Panc1 (cell line): ENCODE measurements at regions not wholly inside any gene's neighbourhood (a gene's known extent, or its start where the extent isn't known, plus 50 kb on each side); places are given as distances from the start of the nearest gene placed in this dataset.

Experiments
- ATAC-seq: fragments of 200-7000 bp; cut with Tn5 transposase; 2 replicates; pipeline ENCODE4 v1.9.1; 2020; ENCODE audit warnings: mild to moderate bottlenecking, moderate library complexity
- BruUV-seq: library from RNA; stranded (reverse); fragments of 400-500 nt; replicated peaks from 2 replicates; lab custom pipeline; 2021; lab: Mats Ljungman, UMichigan
- CTCF ChIA-PET: fragments of 300-600 bp; sonication (Branson Sonifier 250); formaldehyde crosslinking; loops from one replicate; lab custom pipeline; 2022; ENCODE audit warnings: antibody characterized with exemption; lab: Charles Lee
- POLR2A ChIA-PET: fragments of 300-600 bp; sonication (Branson Sonifier 250); formaldehyde crosslinking; loops from one replicate; lab custom pipeline; 2022; ENCODE audit warnings: antibody characterized with exemption; lab: Charles Lee
- DNase-seq: peaks from one replicate; pipeline ENCODE4 v3.0.0-alpha.2; 2010; ENCODE audit warnings: low read depth, low spot score
- H3K27ac ChIP-seq: 2 replicates; pipeline ENCODE4 v1.5.1; 2011; ENCODE audit warnings: mild to moderate bottlenecking, low read length, inconsistent platforms
- H3K27me3 ChIP-seq: fragments of 200-500 bp; sonication (Bioruptor generic); 2 replicates; pipeline ENCODE4 v1.6.0; 2014; ENCODE audit warnings: low read length, inconsistent platforms; ENCODE audit not compliant: control insufficient read depth, insufficient read depth
- H3K36me3 ChIP-seq: fragments of 200-500 bp; sonication (Bioruptor generic); 2 replicates; pipeline ENCODE4 v1.5.1; 2014; ENCODE audit warnings: inconsistent platforms, mild to moderate bottlenecking, low read length, moderate library complexity; ENCODE audit not compliant: control insufficient read depth, insufficient read depth
- H3K4me1 ChIP-seq: 2 replicates; pipeline ENCODE4 v1.5.1; 2011; ENCODE audit warnings: inconsistent platforms, mild to moderate bottlenecking, low read length, moderate library complexity; ENCODE audit not compliant: control insufficient read depth, insufficient read depth
- H3K4me3 ChIP-seq, 2 experiments: 2 replicates each; pipeline ENCODE4 v1.5.1; 2011 to 2012; ENCODE audit warnings: low read depth in 2 of 2, low read length in 2 of 2, mild to moderate bottlenecking in 2 of 2, inconsistent platforms in 1 of 2, moderate library complexity in 1 of 2
- H3K9me3 ChIP-seq: fragments of 200-500 bp; sonication (Bioruptor generic); 2 replicates; pipeline ENCODE4 v1.5.1; 2014; ENCODE audit warnings: low read depth, mild to moderate bottlenecking, inconsistent platforms, low read length, moderate library complexity; ENCODE audit not compliant: control insufficient read depth, insufficient read depth
- POLR2AphosphoS5 ChIP-seq: IDR thresholded peaks from 2 replicates; pipeline ENCODE4 v1.6.1; 2012; ENCODE audit warnings: mild to moderate bottlenecking, low read depth, low read length, moderate library complexity
- SIN3A ChIP-seq: IDR thresholded peaks from 2 replicates; pipeline ENCODE4 v1.6.1; 2012; ENCODE audit warnings: low read depth, mild to moderate bottlenecking, low read length, moderate library complexity, borderline replicate concordance; ENCODE audit not compliant: insufficient read depth
- TCF7L2 ChIP-seq: IDR thresholded peaks from 2 replicates; pipeline ENCODE4 v1.6.1; 2011; ENCODE audit warnings: mild to moderate bottlenecking, low read depth, low read length, inconsistent platforms
- in situ Hi-C: cut with HindIII; loops from 2 replicates; pipeline ENCODE4 v1.10.0; 2016; ENCODE audit warnings: low sequenced_read_pairs, low pct_unique_long_range_greater_than_20kb
- intact Hi-C: fragments of 100-400 bp; cut with micrococcal nuclease; formaldehyde crosslinking; loops from one replicate; pipeline ENCODE4 v1.10.0; 2022; ENCODE audit not compliant: unreplicated experiment
- TF ChIP-seq, protein P1 (sequence below): fragments of 450-650 bp; IDR thresholded peaks from 2 replicates; pipeline ENCODE4 v1.5.1; 2017; ENCODE audit warnings: mild to moderate bottlenecking
- TF ChIP-seq, protein P2 (sequence below), 2 experiments: IDR thresholded peaks; 2 replicates each; pipeline ENCODE4 v1.6.1; 2011 to 2012; ENCODE audit warnings: low read depth in 2 of 2, control low read depth in 1 of 2, low read length in 1 of 2, mild to moderate bottlenecking in 1 of 2, moderate library complexity in 1 of 2; ENCODE audit not compliant: insufficient read depth in 1 of 2

DNA sequence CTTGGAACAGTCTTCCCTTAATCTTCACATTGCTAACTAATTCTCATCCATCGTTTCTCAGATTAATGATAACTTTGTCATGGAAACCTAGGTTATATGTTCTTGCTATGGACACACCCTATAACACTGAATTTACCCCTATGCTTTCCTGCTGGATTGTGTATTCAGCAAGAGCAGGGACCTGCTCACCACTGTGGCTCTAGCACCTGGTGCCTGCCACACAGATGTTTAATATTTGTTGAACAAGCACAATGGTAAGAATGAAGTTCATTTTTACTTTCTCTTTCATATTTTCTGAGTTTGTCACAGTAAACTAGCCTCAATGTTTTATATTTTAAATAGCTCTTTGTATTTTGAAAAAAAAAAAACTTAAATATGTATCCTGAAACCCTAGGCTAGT, 734.0 kb upstream of the DIAPH2 start:
- Histone ChIP-seq H3K27me3 (no peaks in the 10 kb centered on the region), H3K36me3 (no peaks in the 10 kb centered on the region), H3K9me3 (no peaks in the 10 kb centered on the region), H3K4me3 (no peak overlapping the region), H3K27ac (no peak overlapping the region), H3K4me1 (no peaks in the 10 kb centered on the region)
- no peak for DNase-seq
- ChIA-PET CTCF (no interaction called here), POLR2A (no interaction called here)
- in situ Hi-C loops: no loop called here
- no TSS peak for BruUV-seq
- TF ChIP-seq, protein P1, sequence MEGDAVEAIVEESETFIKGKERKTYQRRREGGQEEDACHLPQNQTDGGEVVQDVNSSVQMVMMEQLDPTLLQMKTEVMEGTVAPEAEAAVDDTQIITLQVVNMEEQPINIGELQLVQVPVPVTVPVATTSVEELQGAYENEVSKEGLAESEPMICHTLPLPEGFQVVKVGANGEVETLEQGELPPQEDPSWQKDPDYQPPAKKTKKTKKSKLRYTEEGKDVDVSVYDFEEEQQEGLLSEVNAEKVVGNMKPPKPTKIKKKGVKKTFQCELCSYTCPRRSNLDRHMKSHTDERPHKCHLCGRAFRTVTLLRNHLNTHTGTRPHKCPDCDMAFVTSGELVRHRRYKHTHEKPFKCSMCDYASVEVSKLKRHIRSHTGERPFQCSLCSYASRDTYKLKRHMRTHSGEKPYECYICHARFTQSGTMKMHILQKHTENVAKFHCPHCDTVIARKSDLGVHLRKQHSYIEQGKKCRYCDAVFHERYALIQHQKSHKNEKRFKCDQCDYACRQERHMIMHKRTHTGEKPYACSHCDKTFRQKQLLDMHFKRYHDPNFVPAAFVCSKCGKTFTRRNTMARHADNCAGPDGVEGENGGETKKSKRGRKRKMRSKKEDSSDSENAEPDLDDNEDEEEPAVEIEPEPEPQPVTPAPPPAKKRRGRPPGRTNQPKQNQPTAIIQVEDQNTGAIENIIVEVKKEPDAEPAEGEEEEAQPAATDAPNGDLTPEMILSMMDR: no peak
- TF ChIP-seq, protein P2, sequence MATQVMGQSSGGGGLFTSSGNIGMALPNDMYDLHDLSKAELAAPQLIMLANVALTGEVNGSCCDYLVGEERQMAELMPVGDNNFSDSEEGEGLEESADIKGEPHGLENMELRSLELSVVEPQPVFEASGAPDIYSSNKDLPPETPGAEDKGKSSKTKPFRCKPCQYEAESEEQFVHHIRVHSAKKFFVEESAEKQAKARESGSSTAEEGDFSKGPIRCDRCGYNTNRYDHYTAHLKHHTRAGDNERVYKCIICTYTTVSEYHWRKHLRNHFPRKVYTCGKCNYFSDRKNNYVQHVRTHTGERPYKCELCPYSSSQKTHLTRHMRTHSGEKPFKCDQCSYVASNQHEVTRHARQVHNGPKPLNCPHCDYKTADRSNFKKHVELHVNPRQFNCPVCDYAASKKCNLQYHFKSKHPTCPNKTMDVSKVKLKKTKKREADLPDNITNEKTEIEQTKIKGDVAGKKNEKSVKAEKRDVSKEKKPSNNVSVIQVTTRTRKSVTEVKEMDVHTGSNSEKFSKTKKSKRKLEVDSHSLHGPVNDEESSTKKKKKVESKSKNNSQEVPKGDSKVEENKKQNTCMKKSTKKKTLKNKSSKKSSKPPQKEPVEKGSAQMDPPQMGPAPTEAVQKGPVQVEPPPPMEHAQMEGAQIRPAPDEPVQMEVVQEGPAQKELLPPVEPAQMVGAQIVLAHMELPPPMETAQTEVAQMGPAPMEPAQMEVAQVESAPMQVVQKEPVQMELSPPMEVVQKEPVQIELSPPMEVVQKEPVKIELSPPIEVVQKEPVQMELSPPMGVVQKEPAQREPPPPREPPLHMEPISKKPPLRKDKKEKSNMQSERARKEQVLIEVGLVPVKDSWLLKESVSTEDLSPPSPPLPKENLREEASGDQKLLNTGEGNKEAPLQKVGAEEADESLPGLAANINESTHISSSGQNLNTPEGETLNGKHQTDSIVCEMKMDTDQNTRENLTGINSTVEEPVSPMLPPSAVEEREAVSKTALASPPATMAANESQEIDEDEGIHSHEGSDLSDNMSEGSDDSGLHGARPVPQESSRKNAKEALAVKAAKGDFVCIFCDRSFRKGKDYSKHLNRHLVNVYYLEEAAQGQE (IDR thresholded peaks at IDR 0.05; ENCODE audit: insufficient read depth in 1 of 2, low read depth in 2 of 2, low read length in 1 of 2): no peak
- no peak for TF ChIP-seq TCF7L2
- no peak for TF ChIP-seq POLR2AphosphoS5
- no peak for TF ChIP-seq SIN3A
- intact Hi-C loops: no loop called here
- ATAC-seq: no peak

DNA sequence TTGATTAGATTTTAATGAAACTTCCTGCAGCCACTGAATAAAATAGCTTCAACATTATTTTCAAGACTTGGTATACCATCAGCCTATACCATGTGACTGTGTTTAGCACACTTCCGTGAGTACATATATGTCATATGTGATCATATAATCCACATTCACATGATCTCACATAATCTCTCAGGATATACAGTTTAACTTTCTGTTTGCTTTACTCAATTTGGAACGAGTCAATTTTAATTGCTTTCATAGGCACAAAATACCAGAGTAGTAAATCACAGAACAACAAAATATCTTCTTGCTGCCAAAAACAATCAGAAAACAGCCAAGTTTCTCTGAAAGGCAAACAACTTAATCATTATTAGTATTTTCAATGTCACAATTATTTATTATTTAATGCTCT, 731.1 kb upstream of the DIAPH2 start:
- in situ Hi-C loops (no loop called here), intact Hi-C loops (no loop called here)
- BruUV-seq: no TSS peak
- H3K4me1 ChIP-seq: no peaks in the 10 kb centered on the region
- ChIA-PET CTCF (no interaction called here), POLR2A (no interaction called here)
- ATAC-seq (no peak), DNase-seq (no peak)
- no peak overlapping the region for H3K27ac ChIP-seq
- no peaks in the 10 kb centered on the region for H3K9me3 ChIP-seq
- TF ChIP-seq, protein P2 (IDR thresholded peaks at IDR 0.05; ENCODE audit: insufficient read depth in 1 of 2, low read depth in 2 of 2, low read length in 1 of 2): no peak
- no peak for TF ChIP-seq TCF7L2
- no peak for TF ChIP-seq SIN3A
- TF ChIP-seq, protein P1: no peak
- no peak for TF ChIP-seq POLR2AphosphoS5
- no peak overlapping the region for H3K4me3 ChIP-seq
- H3K36me3 ChIP-seq: no peaks in the 10 kb centered on the region
- H3K27me3 ChIP-seq: no peaks in the 10 kb centered on the region
